ENCODE measurements at regions not wholly inside any gene's neighbourhood (a gene's known extent, or its start where the extent isn't known, plus 50 kb on each side); places are given as distances from the start of the nearest gene placed in this dataset.

DNA sequence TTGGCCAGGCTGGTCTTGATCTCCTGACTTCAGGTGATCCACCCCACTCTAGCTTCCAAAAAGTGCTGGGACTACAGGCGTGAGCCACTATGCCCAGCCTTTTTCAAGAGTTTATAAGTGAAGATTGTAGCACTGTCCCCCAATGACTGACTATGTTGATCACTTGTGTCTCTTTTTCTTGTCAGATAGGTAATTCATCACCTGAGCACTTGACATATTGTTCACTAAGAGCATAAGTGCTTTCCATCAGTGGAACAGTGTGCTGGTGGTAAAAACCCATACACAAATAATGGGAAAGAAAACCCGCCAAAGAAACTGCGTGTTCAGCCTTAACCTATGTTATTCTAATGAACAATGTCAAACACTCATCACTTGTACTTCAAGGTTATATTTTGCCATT, 414.4 kb upstream of the CDH7 start:
- H3K79me2 ChIP-seq: no peaks in the 10 kb centered on the region
- H3K4me3 ChIP-seq: no peak overlapping the region
- no peaks in the 10 kb centered on the region for H3K9me2 ChIP-seq (replicated peaks; ENCODE audit: insufficient read depth)
- no peak overlapping the region for H3K27ac ChIP-seq
- H3K4me1 ChIP-seq (ENCODE audit: insufficient read depth): no peaks in the 10 kb centered on the region
- no peaks in the 10 kb centered on the region for H3K27me3 ChIP-seq
- DNase-seq (ENCODE audit: low spot score): no peak
- TF ChIP-seq EZH2phosphoT487 (IDR thresholded peaks at IDR 0.05; ENCODE audit: low read depth, severe bottlenecking, unreplicated experiment): no peak
- TF ChIP-seq, protein P1, sequence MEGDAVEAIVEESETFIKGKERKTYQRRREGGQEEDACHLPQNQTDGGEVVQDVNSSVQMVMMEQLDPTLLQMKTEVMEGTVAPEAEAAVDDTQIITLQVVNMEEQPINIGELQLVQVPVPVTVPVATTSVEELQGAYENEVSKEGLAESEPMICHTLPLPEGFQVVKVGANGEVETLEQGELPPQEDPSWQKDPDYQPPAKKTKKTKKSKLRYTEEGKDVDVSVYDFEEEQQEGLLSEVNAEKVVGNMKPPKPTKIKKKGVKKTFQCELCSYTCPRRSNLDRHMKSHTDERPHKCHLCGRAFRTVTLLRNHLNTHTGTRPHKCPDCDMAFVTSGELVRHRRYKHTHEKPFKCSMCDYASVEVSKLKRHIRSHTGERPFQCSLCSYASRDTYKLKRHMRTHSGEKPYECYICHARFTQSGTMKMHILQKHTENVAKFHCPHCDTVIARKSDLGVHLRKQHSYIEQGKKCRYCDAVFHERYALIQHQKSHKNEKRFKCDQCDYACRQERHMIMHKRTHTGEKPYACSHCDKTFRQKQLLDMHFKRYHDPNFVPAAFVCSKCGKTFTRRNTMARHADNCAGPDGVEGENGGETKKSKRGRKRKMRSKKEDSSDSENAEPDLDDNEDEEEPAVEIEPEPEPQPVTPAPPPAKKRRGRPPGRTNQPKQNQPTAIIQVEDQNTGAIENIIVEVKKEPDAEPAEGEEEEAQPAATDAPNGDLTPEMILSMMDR (IDR thresholded peaks at IDR 0.05; ENCODE audit: poor library complexity): no peak
- TF ChIP-seq EZH2 (IDR thresholded peaks at IDR 0.05; ENCODE audit: borderline replicate concordance): no peak
- no peaks in the 10 kb centered on the region for H3K9me3 ChIP-seq (ENCODE audit: low read depth)
- H3K4me2 ChIP-seq: no peak overlapping the region
- 97% methylated on average over 3 of the region's 3 CpGs for WGBS (ENCODE audit: low lambda C conversion rate, missing lambda C conversion rate)
- no peak overlapping the region for H2AFZ ChIP-seq
- no peaks in the 10 kb centered on the region for H3K36me3 ChIP-seq (replicated peaks; ENCODE audit: insufficient read depth, low read depth)
- no peaks in the 10 kb centered on the region for H4K20me1 ChIP-seq (ENCODE audit: insufficient read depth, poor library complexity, severe bottlenecking)

GRCh38 chr18:65329010-65329409, 421.8 kb upstream of the CDH7 start:
- Histone ChIP-seq H3K4me2 (no peak overlapping the region), H3K27ac (no peak overlapping the region), H3K4me3 (no peak overlapping the region), H4K20me1 (ENCODE audit: insufficient read depth, poor library complexity, severe bottlenecking) (no peaks in the 10 kb centered on the region), H3K9me2 (replicated peaks; ENCODE audit: insufficient read depth) (no peaks in the 10 kb centered on the region), H3K36me3 (replicated peaks; ENCODE audit: insufficient read depth, low read depth) (no peaks in the 10 kb centered on the region), H3K4me1 (ENCODE audit: insufficient read depth) (no peaks in the 10 kb centered on the region), H3K79me2 (no peaks in the 10 kb centered on the region), H2AFZ (no peak overlapping the region), H3K9me3 (ENCODE audit: low read depth) (no peaks in the 10 kb centered on the region), H3K27me3 (no peaks in the 10 kb centered on the region)
- 87% methylated on average over 2 of the region's 2 CpGs for WGBS (ENCODE audit: low lambda C conversion rate, missing lambda C conversion rate)
- no peak for TF ChIP-seq EZH2phosphoT487 (IDR thresholded peaks at IDR 0.05; ENCODE audit: low read depth, severe bottlenecking, unreplicated experiment)
- TF ChIP-seq EZH2 (IDR thresholded peaks at IDR 0.05; ENCODE audit: borderline replicate concordance): no peak
- TF ChIP-seq, protein P1 (IDR thresholded peaks at IDR 0.05; ENCODE audit: poor library complexity): no peak
- DNase-seq (ENCODE audit: low spot score): no peak

DNA sequence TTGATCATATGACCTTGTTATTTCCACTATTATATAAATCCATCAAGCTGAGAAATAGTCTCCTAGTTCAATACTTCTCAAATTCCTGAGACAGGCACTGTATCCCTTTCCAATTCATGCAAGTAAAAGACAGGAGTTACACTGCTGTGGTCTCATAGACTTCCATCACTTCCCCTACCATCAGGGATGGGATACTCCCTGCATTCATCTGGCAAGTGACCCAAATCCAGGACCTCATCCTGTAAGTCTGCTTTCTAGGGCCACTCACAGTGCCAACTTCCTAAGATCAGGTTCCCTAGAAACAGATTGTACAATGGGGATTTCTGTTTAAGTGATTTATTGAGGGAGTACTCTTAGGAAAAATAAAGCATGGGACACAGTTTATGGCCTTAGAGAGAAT, 424.0 kb upstream of the CDH7 start:
- Histone ChIP-seq H3K4me2 (no peak overlapping the region), H3K27me3 (no peaks in the 10 kb centered on the region), H3K79me2 (no peaks in the 10 kb centered on the region), H3K9me3 (ENCODE audit: low read depth) (no peaks in the 10 kb centered on the region), H3K9me2 (replicated peaks; ENCODE audit: insufficient read depth) (no peaks in the 10 kb centered on the region), H3K4me3 (no peak overlapping the region), H3K36me3 (replicated peaks; ENCODE audit: insufficient read depth, low read depth) (no peaks in the 10 kb centered on the region), H4K20me1 (ENCODE audit: insufficient read depth, poor library complexity, severe bottlenecking) (no peaks in the 10 kb centered on the region), H3K4me1 (ENCODE audit: insufficient read depth) (no peaks in the 10 kb centered on the region), H3K27ac (no peak overlapping the region), H2AFZ (no peak overlapping the region)
- DNase-seq (ENCODE audit: low spot score): no peak
- TF ChIP-seq EZH2phosphoT487 (IDR thresholded peaks at IDR 0.05; ENCODE audit: low read depth, severe bottlenecking, unreplicated experiment) (no peak), EZH2 (IDR thresholded peaks at IDR 0.05; ENCODE audit: borderline replicate concordance) (no peak)
- TF ChIP-seq, protein P1 (IDR thresholded peaks at IDR 0.05; ENCODE audit: poor library complexity): no peak

GRCh38 chr18:65322895-65323294, 427.9 kb upstream of the CDH7 start:
- H3K27ac ChIP-seq: no peak overlapping the region
- H3K4me2 ChIP-seq: no peak overlapping the region
- H3K9me2 ChIP-seq (replicated peaks; ENCODE audit: insufficient read depth): no peaks in the 10 kb centered on the region
- no peak overlapping the region for H2AFZ ChIP-seq
- TF ChIP-seq EZH2 (IDR thresholded peaks at IDR 0.05; ENCODE audit: borderline replicate concordance): no peak
- TF ChIP-seq EZH2phosphoT487 (IDR thresholded peaks at IDR 0.05; ENCODE audit: low read depth, severe bottlenecking, unreplicated experiment): no peak
- TF ChIP-seq, protein P1 (IDR thresholded peaks at IDR 0.05; ENCODE audit: poor library complexity): no peak
- no peaks in the 10 kb centered on the region for H3K36me3 ChIP-seq (replicated peaks; ENCODE audit: insufficient read depth, low read depth)
- no peak overlapping the region for H3K4me3 ChIP-seq
- 50% methylated on average over 3 of the region's 3 CpGs for WGBS (ENCODE audit: low lambda C conversion rate, missing lambda C conversion rate)
- H4K20me1 ChIP-seq (ENCODE audit: insufficient read depth, poor library complexity, severe bottlenecking): no peaks in the 10 kb centered on the region
- H3K9me3 ChIP-seq (ENCODE audit: low read depth): no peaks in the 10 kb centered on the region
- H3K27me3 ChIP-seq: no peaks in the 10 kb centered on the region
- DNase-seq (ENCODE audit: low spot score): no peak
- H3K4me1 ChIP-seq (ENCODE audit: insufficient read depth): no peaks in the 10 kb centered on the region
- no peaks in the 10 kb centered on the region for H3K79me2 ChIP-seq

Data from hepatocyte (in vitro differentiated cells).